Esophagus muscularis mucosa (tissue), 4 donors: ENCODE measurements at regions not wholly inside any gene's neighbourhood (a gene's known extent, or its start where the extent isn't known, plus 50 kb on each side); places are given as distances from the start of the nearest gene placed in this dataset.

ENCODE experiments used
- DNase-seq: peaks from one replicate; pipeline ENCODE4 v3.0.0-alpha.2; 2017; ENCODE audit errors: extremely low spot score
- H3K27ac ChIP-seq, 4 donors: fragments of 200-600 bp; sonication (generic); replicated peaks in 1 of 4; 1 replicate in 3 of 4; 2 replicates in 1 of 4; pipeline ENCODE4 v1.5.1; 2016 to 2019; ENCODE audit warnings: mild to moderate bottlenecking in 1 of 4
- H3K27me3 ChIP-seq, 4 donors: fragments of 200-600 bp; sonication (generic); one replicate each; pipeline versions ENCODE4 v1.5.1 to v1.6.0; 2016 to 2019
- H3K36me3 ChIP-seq, 4 donors: fragments of 200-600 bp; sonication (generic); one replicate each; pipeline ENCODE4 v1.5.1; 2016 to 2019
- H3K4me1 ChIP-seq, 4 donors: fragments of 200-600 bp; sonication (generic); one replicate each; pipeline ENCODE4 v1.5.1; 2016 to 2019
- H3K4me3 ChIP-seq, 4 donors: fragments of 200-600 bp; sonication (generic); 1 replicate in 2 of 4; 2 replicates in 2 of 4; pipeline ENCODE4 v1.5.1; 2016 to 2019; ENCODE audit warnings: mild to moderate bottlenecking in 4 of 4, moderate library complexity in 1 of 4
- H3K9me3 ChIP-seq, 4 donors: fragments of 200-600 bp; sonication (generic); 1 replicate in 3 of 4; 2 replicates in 1 of 4; pipeline ENCODE4 v1.5.1; 2016 to 2019
- EP300 ChIP-seq: sonication (generic); formaldehyde crosslinking; IDR thresholded peaks from one replicate; pipeline ENCODE4 v1.6.1; 2017; ENCODE audit warnings: antibody characterized with exemption
- POLR2A ChIP-seq: fragments of 450-650 bp; IDR thresholded peaks from one replicate; pipeline ENCODE4 v1.6.1; 2017; ENCODE audit warnings: antibody characterized with exemption, moderate library complexity, mild to moderate bottlenecking, low read depth
- POLR2AphosphoS5 ChIP-seq, 2 donors: sonication (generic); formaldehyde crosslinking; IDR thresholded peaks; one replicate each; pipeline ENCODE4 v1.6.1; 2017; ENCODE audit warnings: antibody characterized with exemption in 2 of 2
- WGBS: methylation state at CpG from one replicate; pipeline ENCODE4 v1.1.5; 2018; 5-methylcytosine and 5-hydroxymethylcytosine counted together
- intact Hi-C: fragments of 100-400 bp; cut with DNase I; formaldehyde crosslinking; loops from one replicate; pipeline ENCODE4 v1.15.1; 2023
- TF ChIP-seq, protein P1 (sequence below), 3 experiments: fragments of 200-600 bp in 2 of 3; fragments of 450-650 bp in 1 of 3; sonication (generic) in 2 of 3; IDR thresholded peaks; one replicate each; pipeline ENCODE4 v1.5.1; 2017 to 2019; ENCODE audit warnings: antibody characterized with exemption in 3 of 3, mild to moderate bottlenecking in 2 of 3, moderate library complexity in 1 of 3

DNA sequence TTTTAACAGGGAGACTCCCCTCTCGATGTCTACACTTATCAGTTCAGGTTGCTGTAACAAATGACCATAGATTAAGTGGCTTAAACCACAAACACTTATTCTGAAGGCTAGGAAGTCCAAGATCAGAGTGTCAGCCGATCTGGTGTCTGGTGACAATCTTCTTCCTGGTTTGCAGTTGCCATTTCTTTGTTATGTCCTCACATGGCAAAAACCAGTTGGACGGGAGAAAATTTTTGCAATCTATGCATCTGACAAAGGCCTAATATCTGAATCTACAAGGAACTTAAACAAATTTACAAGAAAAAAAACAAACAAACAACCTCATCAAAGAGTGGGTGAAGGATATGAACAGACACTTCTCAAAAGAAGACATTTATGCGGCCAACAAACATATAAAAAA, 116.9 kb upstream of the FOXB1 start:
- H3K36me3 ChIP-seq: no peaks in the 10 kb centered on the region
- no peak for TF ChIP-seq POLR2A
- TF ChIP-seq, protein P1, sequence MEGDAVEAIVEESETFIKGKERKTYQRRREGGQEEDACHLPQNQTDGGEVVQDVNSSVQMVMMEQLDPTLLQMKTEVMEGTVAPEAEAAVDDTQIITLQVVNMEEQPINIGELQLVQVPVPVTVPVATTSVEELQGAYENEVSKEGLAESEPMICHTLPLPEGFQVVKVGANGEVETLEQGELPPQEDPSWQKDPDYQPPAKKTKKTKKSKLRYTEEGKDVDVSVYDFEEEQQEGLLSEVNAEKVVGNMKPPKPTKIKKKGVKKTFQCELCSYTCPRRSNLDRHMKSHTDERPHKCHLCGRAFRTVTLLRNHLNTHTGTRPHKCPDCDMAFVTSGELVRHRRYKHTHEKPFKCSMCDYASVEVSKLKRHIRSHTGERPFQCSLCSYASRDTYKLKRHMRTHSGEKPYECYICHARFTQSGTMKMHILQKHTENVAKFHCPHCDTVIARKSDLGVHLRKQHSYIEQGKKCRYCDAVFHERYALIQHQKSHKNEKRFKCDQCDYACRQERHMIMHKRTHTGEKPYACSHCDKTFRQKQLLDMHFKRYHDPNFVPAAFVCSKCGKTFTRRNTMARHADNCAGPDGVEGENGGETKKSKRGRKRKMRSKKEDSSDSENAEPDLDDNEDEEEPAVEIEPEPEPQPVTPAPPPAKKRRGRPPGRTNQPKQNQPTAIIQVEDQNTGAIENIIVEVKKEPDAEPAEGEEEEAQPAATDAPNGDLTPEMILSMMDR (IDR thresholded peaks at IDR 0.05): no peak
- TF ChIP-seq POLR2AphosphoS5 (IDR thresholded peaks at IDR 0.05): no peak
- TF ChIP-seq EP300: no peak
- intact Hi-C loops: no loop called here
- H3K27ac ChIP-seq: no peak overlapping the region
- DNase-seq: no peak
- H3K4me1 ChIP-seq: peaks cover 0 to 15% (median 9%) of the 10 kb centered on the region in 4 donors
- peaks cover 0 to 65% (median 0%) of the 10 kb centered on the region in 4 donors for H3K27me3 ChIP-seq
- no peak overlapping the region for H3K4me3 ChIP-seq
- WGBS: 59% methylated on average over 4 of the region's 4 CpGs
- H3K9me3 ChIP-seq: no peaks in the 10 kb centered on the region

DNA sequence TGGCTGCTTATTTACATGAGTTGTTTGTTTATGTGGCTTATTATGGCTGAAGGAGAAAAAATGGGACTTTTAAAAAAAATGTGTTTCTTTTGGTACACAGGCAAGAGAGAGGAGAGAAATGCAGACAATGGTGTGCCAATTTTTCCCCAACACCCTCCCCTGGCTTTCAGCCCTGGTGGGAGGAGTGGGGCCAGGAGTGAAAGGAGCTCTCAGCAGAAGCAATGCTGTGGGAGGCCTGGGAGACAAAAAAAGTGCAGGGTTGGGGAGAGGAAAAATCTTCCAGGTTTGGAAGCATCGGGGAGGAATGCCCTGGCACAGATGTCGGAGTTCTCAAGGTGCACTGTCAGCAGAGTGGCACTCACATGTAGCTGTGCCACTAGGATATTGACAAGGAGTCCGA, 117.7 kb upstream of the FOXB1 start:
- DNase-seq: no peak
- H3K27me3 ChIP-seq: peaks cover 0 to 69% (median 0%) of the 10 kb centered on the region in 4 donors
- peaks cover 0 to 15% (median 9%) of the 10 kb centered on the region in 4 donors for H3K4me1 ChIP-seq
- no peak overlapping the region for H3K4me3 ChIP-seq
- no peaks in the 10 kb centered on the region for H3K36me3 ChIP-seq
- WGBS: 61% methylated on average over 3 of the region's 3 CpGs
- TF ChIP-seq, protein P1 (IDR thresholded peaks at IDR 0.05): no peak
- no peak overlapping the region for H3K27ac ChIP-seq
- intact Hi-C loops: no loop called here
- H3K9me3 ChIP-seq: no peaks in the 10 kb centered on the region

DNA sequence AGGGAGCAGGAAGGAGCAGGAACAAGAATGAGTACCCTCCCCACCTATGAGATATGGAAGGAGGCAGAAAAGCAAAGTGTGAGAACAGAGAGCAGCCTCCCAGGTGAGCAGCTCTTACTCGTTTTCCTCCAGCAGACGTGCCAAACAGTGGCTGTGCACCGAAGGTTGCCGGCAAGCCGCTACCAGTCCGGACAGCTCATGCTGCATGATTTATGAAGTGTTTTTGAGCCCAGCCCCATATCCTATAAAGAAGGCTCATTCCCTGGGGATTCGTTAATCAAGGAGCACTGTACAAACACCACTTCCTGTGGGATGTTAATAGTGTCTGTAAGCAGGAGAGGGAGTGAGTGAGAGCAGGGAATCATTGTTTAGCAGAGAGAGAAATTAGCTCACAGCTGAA, 118.3 kb upstream of the FOXB1 start:
- peaks cover 0 to 70% (median 0%) of the 10 kb centered on the region in 4 donors for H3K27me3 ChIP-seq
- H3K4me1 ChIP-seq: peaks cover 0 to 15% (median 9%) of the 10 kb centered on the region in 4 donors
- no peak for DNase-seq
- intact Hi-C loops: no loop called here
- TF ChIP-seq, protein P1 (IDR thresholded peaks at IDR 0.05): no peak
- TF ChIP-seq POLR2A (no peak), EP300 (no peak), POLR2AphosphoS5 (IDR thresholded peaks at IDR 0.05) (no peak)
- 1% methylated on average over 7 of the region's 7 CpGs for WGBS
- H3K27ac ChIP-seq: no peak overlapping the region
- H3K9me3 ChIP-seq: no peaks in the 10 kb centered on the region
- H3K36me3 ChIP-seq: no peaks in the 10 kb centered on the region
- H3K4me3 ChIP-seq: no peak overlapping the region

DNA sequence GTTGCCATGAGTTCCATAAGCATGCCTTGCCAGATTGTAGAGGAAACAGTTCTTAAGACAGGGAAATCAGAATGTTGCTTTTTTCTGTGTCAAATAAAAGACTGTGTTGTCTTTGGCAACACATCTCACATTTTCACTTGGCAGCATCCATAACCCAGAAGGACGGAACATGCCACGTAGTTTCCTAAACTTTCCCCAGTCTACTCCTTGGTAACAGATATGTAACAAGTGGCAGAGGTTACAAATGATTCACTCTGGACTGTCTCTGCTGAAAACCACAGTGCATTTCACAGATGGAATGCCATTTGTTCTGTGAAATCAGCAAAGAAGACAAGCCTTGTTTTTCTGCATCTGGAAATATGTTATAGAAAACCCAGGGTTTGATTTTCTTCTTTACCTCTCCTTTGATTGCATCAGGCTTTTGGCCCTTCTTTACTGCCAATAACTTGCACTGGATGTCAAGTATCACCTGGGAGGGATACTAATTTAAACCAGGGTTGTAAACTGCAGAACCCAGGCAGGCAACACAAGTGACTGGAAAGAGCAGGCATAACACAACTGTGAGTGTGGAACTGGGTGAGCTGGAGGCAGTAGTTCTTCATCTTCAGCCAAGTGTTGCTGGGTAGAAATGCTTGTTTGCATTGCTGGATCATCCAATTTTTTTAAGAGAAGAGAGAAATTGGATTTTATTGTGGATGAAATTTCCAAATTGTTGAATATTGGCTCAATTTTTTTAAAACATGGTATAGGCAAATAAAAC, 124.4 kb upstream of the FOXB1 start:
- intact Hi-C loops: no loop called here
- Histone ChIP-seq H3K27me3 (peaks cover 0 to 58% (median 4%) of the 10 kb centered on the region in 4 donors), H3K9me3 (no peaks in the 10 kb centered on the region), H3K36me3 (no peaks in the 10 kb centered on the region), H3K4me3 (no peak overlapping the region), H3K4me1 (peaks cover 0 to 6% (median 0%) of the 10 kb centered on the region in 4 donors), H3K27ac (no peak overlapping the region)
- no peak for DNase-seq
- WGBS: 50% methylated on average over 2 of the region's 2 CpGs
- TF ChIP-seq, protein P1 (IDR thresholded peaks at IDR 0.05): no peak
- TF ChIP-seq POLR2A (no peak), EP300 (no peak), POLR2AphosphoS5 (IDR thresholded peaks at IDR 0.05) (no peak)

DNA sequence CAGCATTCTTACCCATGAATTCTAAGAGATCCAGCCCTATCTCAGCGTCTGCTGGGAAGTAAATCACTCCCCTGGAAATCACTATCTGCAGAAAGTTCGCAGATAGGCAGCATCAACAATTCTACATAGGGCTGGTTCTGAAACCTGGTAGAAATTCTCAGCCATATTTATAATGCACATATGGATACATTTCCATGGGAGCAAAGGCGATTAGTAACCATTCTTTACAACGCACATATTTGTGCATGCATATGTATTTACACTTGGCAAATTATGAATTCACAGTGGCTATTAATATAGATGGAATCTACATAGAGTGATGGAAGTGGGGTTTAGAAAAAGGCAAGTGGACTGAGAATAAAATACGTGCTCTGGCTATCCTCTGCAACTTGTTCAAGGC, 128.0 kb upstream of the FOXB1 start:
- Histone ChIP-seq H3K27me3 (peaks cover 0 to 42% (median 4%) of the 10 kb centered on the region in 4 donors), H3K9me3 (no peaks in the 10 kb centered on the region), H3K4me3 (no peak overlapping the region), H3K27ac (no peak overlapping the region), H3K36me3 (no peaks in the 10 kb centered on the region), H3K4me1 (peaks cover 0 to 6% (median 0%) of the 10 kb centered on the region in 4 donors)
- DNase-seq: no peak
- 77% methylated on average over 5 of the region's 5 CpGs for WGBS
- TF ChIP-seq POLR2A (no peak), EP300 (no peak), POLR2AphosphoS5 (IDR thresholded peaks at IDR 0.05) (no peak)
- TF ChIP-seq, protein P1 (IDR thresholded peaks at IDR 0.05): no peak
- intact Hi-C loops: no loop called here
